Breast epithelium (tissue), 4 donors: ENCODE measurements at regions not wholly inside any gene's neighbourhood (a gene's known extent, or its start where the extent isn't known, plus 50 kb on each side); places are given as distances from the start of the nearest gene placed in this dataset.

Experiments used
- DNase-seq, 2 donors: peaks; one replicate each; pipeline ENCODE4 v3.0.0-alpha.2; 2019; ENCODE audit warnings: low spot score in 2 of 2
- H3K27ac ChIP-seq, 2 donors: fragments of 200-600 bp; sonication (generic) in 1 of 2; one replicate each; pipeline ENCODE4 v1.5.1; 2016 to 2019; ENCODE audit warnings: mild to moderate bottlenecking in 1 of 2
- H3K27me3 ChIP-seq, 2 donors: fragments of 200-600 bp; sonication (generic) in 1 of 2; one replicate each; pipeline versions ENCODE4 v1.5.1 to v1.6.0; 2017 to 2019; ENCODE audit warnings: control low read depth in 1 of 2, mild to moderate bottlenecking in 1 of 2
- H3K36me3 ChIP-seq: fragments of 200-600 bp; one replicate; pipeline ENCODE4 v1.5.1; 2019
- H3K4me1 ChIP-seq, 2 donors: fragments of 200-600 bp; sonication (generic); one replicate each; pipeline ENCODE4 v1.5.1; 2016 to 2019; ENCODE audit warnings: control low read depth in 1 of 2
- H3K4me3 ChIP-seq, 3 donors: fragments of 200-600 bp; sonication (generic); 1 replicate in 2 of 3; 2 replicates in 1 of 3; pipeline ENCODE4 v1.5.1; 2016 to 2019; ENCODE audit warnings: mild to moderate bottlenecking in 3 of 3, moderate library complexity in 2 of 3
- H3K9me3 ChIP-seq, 2 donors: fragments of 200-600 bp; sonication (generic) in 1 of 2; one replicate each; pipeline ENCODE4 v1.5.1; 2016 to 2019; ENCODE audit warnings: control low read depth in 1 of 2
- POLR2A ChIP-seq: fragments of 450-650 bp; IDR thresholded peaks from one replicate; pipeline ENCODE4 v1.6.1; 2016; ENCODE audit warnings: antibody characterized with exemption, mild to moderate bottlenecking, moderate library complexity
- POLR2AphosphoS5 ChIP-seq, 3 donors: sonication (generic); formaldehyde crosslinking; IDR thresholded peaks; one replicate each; pipeline ENCODE4 v1.6.1; 2017; ENCODE audit warnings: antibody characterized with exemption in 3 of 3
- intact Hi-C: fragments of 100-400 bp; cut with DNase I; formaldehyde crosslinking; loops from one replicate; pipeline ENCODE4 v1.15.1; 2023; ENCODE audit warnings: low total_unique reads
- TF ChIP-seq, protein P1 (sequence below), 3 donors: fragments of 450-650 bp; IDR thresholded peaks; one replicate each; pipeline ENCODE4 v1.5.1; 2016 to 2017; ENCODE audit warnings: antibody characterized with exemption in 3 of 3, mild to moderate bottlenecking in 3 of 3, moderate library complexity in 3 of 3

DNA sequence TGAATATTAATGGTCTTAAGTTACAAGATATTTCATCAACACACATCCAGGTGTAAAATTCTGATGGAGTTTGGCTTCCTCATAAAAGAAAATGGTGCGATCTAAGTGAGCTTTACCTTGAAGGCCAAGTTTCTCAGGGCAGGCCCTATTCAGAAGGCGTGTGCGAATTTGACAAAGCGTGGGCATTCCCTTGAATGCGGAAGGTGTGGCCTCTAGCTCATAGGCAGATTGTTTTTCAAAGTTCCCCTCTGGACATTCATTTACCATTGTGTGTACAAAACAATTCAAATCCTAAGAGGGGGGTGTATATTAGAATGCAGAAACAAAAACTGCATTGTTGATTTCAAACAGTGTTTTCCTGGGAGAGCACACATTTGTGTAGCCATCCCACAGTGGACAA, 411.9 kb upstream of the PKN2 start:
- no peaks in the 10 kb centered on the region for H3K4me1 ChIP-seq
- intact Hi-C loops, result no loop called here

DNA sequence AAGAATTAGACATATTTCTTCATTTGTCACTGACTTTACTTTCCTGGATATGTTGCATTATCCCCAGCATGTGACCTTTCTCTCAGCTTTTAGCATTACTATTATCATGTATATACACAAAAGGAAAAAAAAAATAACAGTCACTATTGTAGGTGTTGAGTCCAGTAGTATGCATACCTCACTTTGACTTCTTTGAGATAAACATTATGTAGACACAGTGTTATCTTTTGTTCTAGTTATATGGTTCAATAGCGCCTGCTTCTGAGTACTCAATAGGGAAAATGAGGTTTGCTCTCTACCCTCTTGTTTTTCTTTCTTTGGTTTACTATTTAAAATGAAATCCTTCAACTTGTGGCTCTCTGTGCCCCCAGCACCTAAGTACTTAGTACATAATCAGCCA, 409.6 kb upstream of the PKN2 start:
- Histone ChIP-seq H3K27me3 (no peaks in the 10 kb centered on the region), H3K9me3 (peaks cover 0 to 6% of the 10 kb centered on the region in 2 donors), H3K36me3 (no peaks in the 10 kb centered on the region), H3K4me3 (no peak overlapping the region), H3K27ac (no peak overlapping the region), H3K4me1 (no peaks in the 10 kb centered on the region)
- intact Hi-C loops, result no loop called here
- no peak for DNase-seq
- TF ChIP-seq POLR2A (no peak), POLR2AphosphoS5 (IDR thresholded peaks at IDR 0.05) (no peak)
- TF ChIP-seq, protein P1, sequence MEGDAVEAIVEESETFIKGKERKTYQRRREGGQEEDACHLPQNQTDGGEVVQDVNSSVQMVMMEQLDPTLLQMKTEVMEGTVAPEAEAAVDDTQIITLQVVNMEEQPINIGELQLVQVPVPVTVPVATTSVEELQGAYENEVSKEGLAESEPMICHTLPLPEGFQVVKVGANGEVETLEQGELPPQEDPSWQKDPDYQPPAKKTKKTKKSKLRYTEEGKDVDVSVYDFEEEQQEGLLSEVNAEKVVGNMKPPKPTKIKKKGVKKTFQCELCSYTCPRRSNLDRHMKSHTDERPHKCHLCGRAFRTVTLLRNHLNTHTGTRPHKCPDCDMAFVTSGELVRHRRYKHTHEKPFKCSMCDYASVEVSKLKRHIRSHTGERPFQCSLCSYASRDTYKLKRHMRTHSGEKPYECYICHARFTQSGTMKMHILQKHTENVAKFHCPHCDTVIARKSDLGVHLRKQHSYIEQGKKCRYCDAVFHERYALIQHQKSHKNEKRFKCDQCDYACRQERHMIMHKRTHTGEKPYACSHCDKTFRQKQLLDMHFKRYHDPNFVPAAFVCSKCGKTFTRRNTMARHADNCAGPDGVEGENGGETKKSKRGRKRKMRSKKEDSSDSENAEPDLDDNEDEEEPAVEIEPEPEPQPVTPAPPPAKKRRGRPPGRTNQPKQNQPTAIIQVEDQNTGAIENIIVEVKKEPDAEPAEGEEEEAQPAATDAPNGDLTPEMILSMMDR (IDR thresholded peaks at IDR 0.05), result no peak

More for the DNA sequence above, 411.9 kb upstream of the PKN2 start:
- Histone ChIP-seq H3K4me3 (no peak overlapping the region), H3K27ac (no peak overlapping the region), H3K9me3 (no peaks in the 10 kb centered on the region), H3K36me3 (no peaks in the 10 kb centered on the region), H3K27me3 (no peaks in the 10 kb centered on the region)
- TF ChIP-seq POLR2AphosphoS5 (IDR thresholded peaks at IDR 0.05), result no peak
- TF ChIP-seq, protein P1 (IDR thresholded peaks at IDR 0.05), result no peak
- no peak for DNase-seq

DNA sequence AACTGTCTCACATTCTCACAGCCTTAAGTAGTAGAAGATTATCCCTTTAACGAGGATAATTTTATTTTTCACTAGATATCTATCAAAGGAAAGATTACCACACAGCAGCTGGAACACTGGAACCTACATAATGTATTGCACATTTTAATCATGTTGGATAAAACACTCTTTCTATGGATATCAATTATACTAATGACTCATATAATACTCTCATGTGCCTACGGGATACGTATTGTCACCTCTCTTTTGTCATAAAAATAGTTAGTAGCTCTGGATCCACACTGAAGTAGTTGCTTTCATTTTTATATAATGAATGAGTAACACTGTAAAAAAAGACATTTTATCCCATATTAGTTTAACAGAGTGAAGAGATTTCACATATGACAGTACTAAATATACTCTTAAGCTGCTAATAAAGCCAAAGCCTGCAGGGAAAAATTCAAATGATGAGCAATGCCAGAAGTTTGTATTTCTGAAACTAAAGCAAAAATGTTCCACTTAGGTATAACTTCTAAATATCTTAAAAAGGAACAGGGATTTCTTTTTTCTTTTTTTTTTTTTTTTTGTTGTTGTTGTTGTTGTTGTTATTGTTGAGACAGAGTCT, 408.7 kb upstream of the PKN2 start:
- H3K4me3 ChIP-seq, result no peak overlapping the region
- no peak overlapping the region for H3K27ac ChIP-seq
- TF ChIP-seq POLR2A (no peak), POLR2AphosphoS5 (IDR thresholded peaks at IDR 0.05) (no peak)
- TF ChIP-seq, protein P1 (IDR thresholded peaks at IDR 0.05), result no peak
- intact Hi-C loops, result no loop called here
- DNase-seq, result no peak
- H3K4me1 ChIP-seq, result no peaks in the 10 kb centered on the region
- no peaks in the 10 kb centered on the region for H3K27me3 ChIP-seq
- H3K9me3 ChIP-seq, result peaks cover 0 to 8% of the 10 kb centered on the region in 2 donors
- no peaks in the 10 kb centered on the region for H3K36me3 ChIP-seq

DNA sequence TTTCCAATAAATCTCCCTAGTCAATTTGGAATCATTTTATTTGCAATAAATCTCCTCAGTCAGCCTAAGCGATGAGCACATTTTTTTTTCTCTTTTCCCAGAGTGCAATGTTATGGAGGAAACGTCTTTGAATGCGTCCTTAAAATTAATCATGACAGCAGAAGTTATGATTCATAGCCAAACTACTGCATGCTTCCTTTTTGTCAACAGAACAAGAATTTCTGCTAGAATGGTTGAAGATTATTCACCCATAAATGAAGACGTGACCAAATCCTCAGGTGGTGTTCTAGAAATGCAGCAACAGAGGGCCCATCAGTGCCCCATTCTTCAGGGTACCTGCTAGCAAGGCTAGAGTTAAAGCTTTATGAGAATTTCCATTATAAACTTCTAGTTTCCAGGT, 407.9 kb upstream of the PKN2 start:
- Histone ChIP-seq H3K27ac (no peak overlapping the region), H3K4me1 (no peaks in the 10 kb centered on the region), H3K27me3 (no peaks in the 10 kb centered on the region), H3K4me3 (no peak overlapping the region), H3K36me3 (no peaks in the 10 kb centered on the region), H3K9me3 (peaks cover 0 to 8% of the 10 kb centered on the region in 2 donors)
- intact Hi-C loops, result no loop called here
- TF ChIP-seq POLR2AphosphoS5 (IDR thresholded peaks at IDR 0.05) (no peak), POLR2A (no peak)
- TF ChIP-seq, protein P1 (IDR thresholded peaks at IDR 0.05), result no peak
- no peak for DNase-seq

DNA sequence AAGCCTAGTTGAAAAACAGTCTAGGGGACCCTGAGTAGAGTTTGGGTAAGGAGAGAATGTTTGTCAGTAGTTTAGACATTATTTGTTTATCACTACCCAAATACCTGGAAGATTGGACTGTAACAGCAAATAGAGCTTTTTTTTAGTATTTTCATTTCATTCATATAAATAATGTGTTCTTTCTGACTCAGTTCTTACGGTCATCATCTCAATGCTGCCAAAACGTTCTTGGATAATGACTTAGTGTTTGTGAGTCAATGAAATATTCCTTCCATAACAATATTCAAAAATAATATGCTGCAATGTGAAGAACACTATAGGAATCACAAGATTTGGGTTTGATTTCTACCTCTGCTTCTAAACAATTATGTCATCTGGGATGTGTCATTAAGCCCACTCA, 400.0 kb upstream of the PKN2 start:
- DNase-seq, result no peak
- no peak overlapping the region for H3K27ac ChIP-seq
- H3K36me3 ChIP-seq, result no peaks in the 10 kb centered on the region
- no peaks in the 10 kb centered on the region for H3K27me3 ChIP-seq
- no peaks in the 10 kb centered on the region for H3K4me1 ChIP-seq
- no peak for TF ChIP-seq POLR2AphosphoS5 (IDR thresholded peaks at IDR 0.05)
- no peak for TF ChIP-seq POLR2A
- TF ChIP-seq, protein P1 (IDR thresholded peaks at IDR 0.05), result no peak
- peaks cover 0 to 6% of the 10 kb centered on the region in 2 donors for H3K9me3 ChIP-seq
- no peak overlapping the region for H3K4me3 ChIP-seq
- intact Hi-C loops, result no loop called here
